GM12873 (cell line): ENCODE measurements at regions not wholly inside any gene's neighbourhood (a gene's known extent, or its start where the extent isn't known, plus 50 kb on each side); places are given as distances from the start of the nearest gene placed in this dataset.

Experiments
- TF ChIP-seq, protein P1 (sequence below): IDR thresholded peaks from 2 replicates; pipeline ENCODE4 v1.5.1; 2012; ENCODE audit warnings: low read depth, mild to moderate bottlenecking, moderate library complexity, low read length, control low read depth; ENCODE audit not compliant: insufficient read depth; ENCODE audit errors: missing control alignments

GRCh38 chr4:130249002-130249401, 1153.0 kb downstream of the C4orf33 start:
- TF ChIP-seq, protein P1, sequence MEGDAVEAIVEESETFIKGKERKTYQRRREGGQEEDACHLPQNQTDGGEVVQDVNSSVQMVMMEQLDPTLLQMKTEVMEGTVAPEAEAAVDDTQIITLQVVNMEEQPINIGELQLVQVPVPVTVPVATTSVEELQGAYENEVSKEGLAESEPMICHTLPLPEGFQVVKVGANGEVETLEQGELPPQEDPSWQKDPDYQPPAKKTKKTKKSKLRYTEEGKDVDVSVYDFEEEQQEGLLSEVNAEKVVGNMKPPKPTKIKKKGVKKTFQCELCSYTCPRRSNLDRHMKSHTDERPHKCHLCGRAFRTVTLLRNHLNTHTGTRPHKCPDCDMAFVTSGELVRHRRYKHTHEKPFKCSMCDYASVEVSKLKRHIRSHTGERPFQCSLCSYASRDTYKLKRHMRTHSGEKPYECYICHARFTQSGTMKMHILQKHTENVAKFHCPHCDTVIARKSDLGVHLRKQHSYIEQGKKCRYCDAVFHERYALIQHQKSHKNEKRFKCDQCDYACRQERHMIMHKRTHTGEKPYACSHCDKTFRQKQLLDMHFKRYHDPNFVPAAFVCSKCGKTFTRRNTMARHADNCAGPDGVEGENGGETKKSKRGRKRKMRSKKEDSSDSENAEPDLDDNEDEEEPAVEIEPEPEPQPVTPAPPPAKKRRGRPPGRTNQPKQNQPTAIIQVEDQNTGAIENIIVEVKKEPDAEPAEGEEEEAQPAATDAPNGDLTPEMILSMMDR, result no peak

DNA sequence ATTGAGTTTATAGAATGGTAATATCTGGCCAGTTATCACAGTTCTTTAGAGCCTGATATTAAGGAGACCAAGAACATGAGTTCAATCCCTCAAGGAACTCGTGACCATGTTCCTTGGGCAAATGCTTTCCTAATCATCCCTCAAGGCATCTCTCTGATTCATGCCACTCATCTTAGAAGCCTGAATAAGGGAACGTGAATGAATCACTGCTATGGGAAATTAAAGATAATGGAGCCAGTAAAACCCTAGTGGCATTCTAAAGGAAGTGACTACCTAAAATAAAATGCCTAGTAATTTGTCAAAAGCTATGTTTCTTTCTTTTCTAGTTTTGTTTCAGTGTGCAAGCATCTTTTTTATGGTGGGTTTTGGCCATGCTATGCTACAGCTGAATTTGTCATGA, 1161.3 kb downstream of the C4orf33 start:
- TF ChIP-seq, protein P1, result no peak

DNA sequence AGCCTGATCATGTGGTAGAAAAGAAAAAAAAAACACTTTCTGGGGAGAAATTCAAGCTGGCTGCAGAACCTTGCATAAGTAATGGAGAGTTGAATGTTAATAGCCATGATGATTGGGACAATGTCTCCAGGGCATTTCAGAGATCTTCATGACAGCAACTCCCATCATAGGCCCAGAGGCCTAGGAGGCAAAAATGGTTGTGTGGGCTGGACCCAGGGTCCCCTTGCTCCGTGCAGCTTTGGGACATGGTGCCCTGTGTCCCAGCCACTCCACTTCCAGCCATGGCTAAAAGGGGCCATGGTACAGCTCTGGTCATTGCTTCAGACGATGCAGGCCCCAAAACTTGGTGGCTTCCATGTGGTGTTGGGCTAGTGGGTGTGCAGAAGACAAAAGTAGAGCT, 1170.9 kb downstream of the C4orf33 start:
- TF ChIP-seq, protein P1, result no peak

DNA sequence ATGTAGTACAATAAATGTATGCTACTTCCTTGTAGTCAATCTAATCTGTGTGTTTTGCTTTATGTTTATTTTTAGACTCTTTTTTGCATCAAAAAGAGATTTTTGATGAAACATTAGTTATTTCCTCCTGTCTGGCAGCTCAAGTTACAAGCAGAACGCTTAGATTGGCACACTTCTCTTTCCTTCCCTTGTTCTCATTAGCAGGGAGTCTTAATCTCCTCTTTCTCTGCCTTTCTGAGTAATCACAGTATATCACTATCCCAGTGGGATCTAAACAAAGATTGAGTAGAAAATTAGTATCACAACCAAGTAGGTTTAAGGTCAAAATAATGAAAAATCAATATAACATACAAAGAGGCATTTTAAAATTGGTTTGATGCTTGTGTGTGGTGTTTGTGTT, 1192.6 kb downstream of the C4orf33 start:
- TF ChIP-seq, protein P1, result no peak

- TF ChIP-seq, protein P1, result no peak
Measured at GRCh38 chr4:130293692-130294091, 1197.7 kb downstream of the C4orf33 start.

- TF ChIP-seq, protein P1, result no peak
Measured at GRCh38 chr4:130296448-130296847, 1200.5 kb downstream of the C4orf33 start.

GRCh38 chr4:130306566-130306965, 1210.6 kb downstream of the C4orf33 start:
- TF ChIP-seq, protein P1, result peak; percentile 22
